HG03342 (cell line): ENCODE measurements at regions not wholly inside any gene's neighbourhood (a gene's known extent, or its start where the extent isn't known, plus 50 kb on each side); places are given as distances from the start of the nearest gene placed in this dataset.

Source experiments
- ATAC-seq: cut with Tn5 transposase; IDR thresholded peaks from one replicate; pipeline ENCODE4 v1.9.1; 2021; ENCODE audit warnings: mild to moderate bottlenecking, moderate library complexity; ENCODE audit not compliant: unreplicated experiment

GRCh38 chr2:80711915-80712314 lies 407.4 kb upstream of the LRRTM1 start:
- no peak for ATAC-seq

GRCh38 chr2:80706951-80707350 lies 402.4 kb upstream of the LRRTM1 start:
- no peak for ATAC-seq

GRCh38 chr2:80706541-80706940 lies 402.0 kb upstream of the LRRTM1 start:
- no peak for ATAC-seq

- no peak for ATAC-seq
These were observed 399.0 kb upstream of the LRRTM1 start for GRCh38 chr2:80703532-80703931.

- no peak for ATAC-seq
These were observed 396.4 kb upstream of the LRRTM1 start for GRCh38 chr2:80700961-80701360.
